H1 (cell line): ENCODE measurements at regions not wholly inside any gene's neighbourhood (a gene's known extent, or its start where the extent isn't known, plus 50 kb on each side); places are given as distances from the start of the nearest gene placed in this dataset.

Source experiments
- EZH2 ChIP-seq: fragments of 200-600 bp; sonication (generic); IDR thresholded peaks from 2 replicates; pipeline ENCODE4 v1.7.1; 2012; ENCODE audit warnings: low read depth, mild to moderate bottlenecking, moderate library complexity, low read length, inconsistent platforms; ENCODE audit not compliant: severe bottlenecking
- GTF2F1 ChIP-seq: IDR thresholded peaks from 2 replicates; pipeline ENCODE4 v1.6.1; 2012; ENCODE audit warnings: low read depth, low read length, improper control_type of control experiment, borderline replicate concordance
- HDAC6 ChIP-seq: IDR thresholded peaks from one replicate; pipeline ENCODE4 v1.7.1; 2012; ENCODE audit warnings: low read depth, mild to moderate bottlenecking, inconsistent platforms, low read length, moderate library complexity
- KDM5A ChIP-seq: fragments of 200-600 bp; IDR thresholded peaks from 2 replicates; pipeline ENCODE4 v1.7.1; 2012; ENCODE audit warnings: mild to moderate bottlenecking, low read length, inconsistent platforms, mixed read lengths
- MAFK ChIP-seq: IDR thresholded peaks from 2 replicates; pipeline ENCODE4 v1.6.1; 2012; ENCODE audit warnings: low read depth, mild to moderate bottlenecking, improper control_type of control experiment, low read length
- POLR2AphosphoS5 ChIP-seq: IDR thresholded peaks from 2 replicates; pipeline ENCODE4 v1.6.1; 2011; ENCODE audit warnings: low read depth, low read length
- RAD21 ChIP-seq, 2 experiments: IDR thresholded peaks in 1 of 2; conservative IDR thresholded peaks in 1 of 2; 2 replicates each; pipeline ENCODE4 v1.6.1; 2011; ENCODE audit warnings: low read depth in 2 of 2, low read length in 2 of 2, improper control_type of control experiment in 1 of 2, inconsistent platforms in 1 of 2, mild to moderate bottlenecking in 1 of 2, moderate library complexity in 1 of 2
- TCF12 ChIP-seq: IDR thresholded peaks from 2 replicates; pipeline ENCODE4 v1.6.1; 2011; ENCODE audit warnings: low read depth, mild to moderate bottlenecking, low read length
- TF ChIP-seq, protein P1 (sequence below): fragments of 300-600 bp; sonication (generic); IDR thresholded peaks from 2 replicates; pipeline ENCODE4 v1.7.1; 2012; ENCODE audit warnings: low read length, moderate library complexity, mild to moderate bottlenecking, inconsistent platforms; ENCODE audit not compliant: insufficient replicate concordance
- TF ChIP-seq, protein P2 (sequence below): IDR thresholded peaks from 2 replicates; pipeline ENCODE4 v1.6.1; 2012; ENCODE audit warnings: inconsistent platforms

DNA sequence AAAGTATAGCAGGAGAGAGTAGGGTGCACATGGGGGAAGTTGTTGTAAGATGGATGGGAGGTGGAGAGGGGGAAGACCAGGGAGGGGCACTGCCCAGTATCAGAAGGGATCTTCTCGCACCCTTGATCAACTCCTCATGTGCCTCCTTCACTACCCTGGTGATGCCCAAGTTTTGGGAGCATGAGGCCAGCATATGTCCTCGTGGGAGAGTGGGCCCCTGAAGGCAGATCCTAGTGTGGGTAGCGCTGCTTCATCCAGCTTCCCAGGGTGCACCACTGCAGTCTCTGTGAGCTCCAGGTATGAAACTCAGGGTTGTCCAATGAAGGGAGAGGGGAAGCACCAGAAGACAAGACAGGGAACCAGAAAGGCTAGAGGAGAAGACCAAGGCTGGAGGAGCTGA, 82.2 kb upstream of the FOXP4 start (continued):
- TF ChIP-seq, protein P1, sequence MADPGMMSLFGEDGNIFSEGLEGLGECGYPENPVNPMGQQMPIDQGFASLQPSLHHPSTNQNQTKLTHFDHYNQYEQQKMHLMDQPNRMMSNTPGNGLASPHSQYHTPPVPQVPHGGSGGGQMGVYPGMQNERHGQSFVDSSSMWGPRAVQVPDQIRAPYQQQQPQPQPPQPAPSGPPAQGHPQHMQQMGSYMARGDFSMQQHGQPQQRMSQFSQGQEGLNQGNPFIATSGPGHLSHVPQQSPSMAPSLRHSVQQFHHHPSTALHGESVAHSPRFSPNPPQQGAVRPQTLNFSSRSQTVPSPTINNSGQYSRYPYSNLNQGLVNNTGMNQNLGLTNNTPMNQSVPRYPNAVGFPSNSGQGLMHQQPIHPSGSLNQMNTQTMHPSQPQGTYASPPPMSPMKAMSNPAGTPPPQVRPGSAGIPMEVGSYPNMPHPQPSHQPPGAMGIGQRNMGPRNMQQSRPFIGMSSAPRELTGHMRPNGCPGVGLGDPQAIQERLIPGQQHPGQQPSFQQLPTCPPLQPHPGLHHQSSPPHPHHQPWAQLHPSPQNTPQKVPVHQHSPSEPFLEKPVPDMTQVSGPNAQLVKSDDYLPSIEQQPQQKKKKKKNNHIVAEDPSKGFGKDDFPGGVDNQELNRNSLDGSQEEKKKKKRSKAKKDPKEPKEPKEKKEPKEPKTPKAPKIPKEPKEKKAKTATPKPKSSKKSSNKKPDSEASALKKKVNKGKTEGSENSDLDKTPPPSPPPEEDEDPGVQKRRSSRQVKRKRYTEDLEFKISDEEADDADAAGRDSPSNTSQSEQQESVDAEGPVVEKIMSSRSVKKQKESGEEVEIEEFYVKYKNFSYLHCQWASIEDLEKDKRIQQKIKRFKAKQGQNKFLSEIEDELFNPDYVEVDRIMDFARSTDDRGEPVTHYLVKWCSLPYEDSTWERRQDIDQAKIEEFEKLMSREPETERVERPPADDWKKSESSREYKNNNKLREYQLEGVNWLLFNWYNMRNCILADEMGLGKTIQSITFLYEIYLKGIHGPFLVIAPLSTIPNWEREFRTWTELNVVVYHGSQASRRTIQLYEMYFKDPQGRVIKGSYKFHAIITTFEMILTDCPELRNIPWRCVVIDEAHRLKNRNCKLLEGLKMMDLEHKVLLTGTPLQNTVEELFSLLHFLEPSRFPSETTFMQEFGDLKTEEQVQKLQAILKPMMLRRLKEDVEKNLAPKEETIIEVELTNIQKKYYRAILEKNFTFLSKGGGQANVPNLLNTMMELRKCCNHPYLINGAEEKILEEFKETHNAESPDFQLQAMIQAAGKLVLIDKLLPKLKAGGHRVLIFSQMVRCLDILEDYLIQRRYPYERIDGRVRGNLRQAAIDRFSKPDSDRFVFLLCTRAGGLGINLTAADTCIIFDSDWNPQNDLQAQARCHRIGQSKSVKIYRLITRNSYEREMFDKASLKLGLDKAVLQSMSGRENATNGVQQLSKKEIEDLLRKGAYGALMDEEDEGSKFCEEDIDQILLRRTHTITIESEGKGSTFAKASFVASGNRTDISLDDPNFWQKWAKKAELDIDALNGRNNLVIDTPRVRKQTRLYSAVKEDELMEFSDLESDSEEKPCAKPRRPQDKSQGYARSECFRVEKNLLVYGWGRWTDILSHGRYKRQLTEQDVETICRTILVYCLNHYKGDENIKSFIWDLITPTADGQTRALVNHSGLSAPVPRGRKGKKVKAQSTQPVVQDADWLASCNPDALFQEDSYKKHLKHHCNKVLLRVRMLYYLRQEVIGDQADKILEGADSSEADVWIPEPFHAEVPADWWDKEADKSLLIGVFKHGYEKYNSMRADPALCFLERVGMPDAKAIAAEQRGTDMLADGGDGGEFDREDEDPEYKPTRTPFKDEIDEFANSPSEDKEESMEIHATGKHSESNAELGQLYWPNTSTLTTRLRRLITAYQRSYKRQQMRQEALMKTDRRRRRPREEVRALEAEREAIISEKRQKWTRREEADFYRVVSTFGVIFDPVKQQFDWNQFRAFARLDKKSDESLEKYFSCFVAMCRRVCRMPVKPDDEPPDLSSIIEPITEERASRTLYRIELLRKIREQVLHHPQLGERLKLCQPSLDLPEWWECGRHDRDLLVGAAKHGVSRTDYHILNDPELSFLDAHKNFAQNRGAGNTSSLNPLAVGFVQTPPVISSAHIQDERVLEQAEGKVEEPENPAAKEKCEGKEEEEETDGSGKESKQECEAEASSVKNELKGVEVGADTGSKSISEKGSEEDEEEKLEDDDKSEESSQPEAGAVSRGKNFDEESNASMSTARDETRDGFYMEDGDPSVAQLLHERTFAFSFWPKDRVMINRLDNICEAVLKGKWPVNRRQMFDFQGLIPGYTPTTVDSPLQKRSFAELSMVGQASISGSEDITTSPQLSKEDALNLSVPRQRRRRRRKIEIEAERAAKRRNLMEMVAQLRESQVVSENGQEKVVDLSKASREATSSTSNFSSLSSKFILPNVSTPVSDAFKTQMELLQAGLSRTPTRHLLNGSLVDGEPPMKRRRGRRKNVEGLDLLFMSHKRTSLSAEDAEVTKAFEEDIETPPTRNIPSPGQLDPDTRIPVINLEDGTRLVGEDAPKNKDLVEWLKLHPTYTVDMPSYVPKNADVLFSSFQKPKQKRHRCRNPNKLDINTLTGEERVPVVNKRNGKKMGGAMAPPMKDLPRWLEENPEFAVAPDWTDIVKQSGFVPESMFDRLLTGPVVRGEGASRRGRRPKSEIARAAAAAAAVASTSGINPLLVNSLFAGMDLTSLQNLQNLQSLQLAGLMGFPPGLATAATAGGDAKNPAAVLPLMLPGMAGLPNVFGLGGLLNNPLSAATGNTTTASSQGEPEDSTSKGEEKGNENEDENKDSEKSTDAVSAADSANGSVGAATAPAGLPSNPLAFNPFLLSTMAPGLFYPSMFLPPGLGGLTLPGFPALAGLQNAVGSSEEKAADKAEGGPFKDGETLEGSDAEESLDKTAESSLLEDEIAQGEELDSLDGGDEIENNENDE: no peak
- TF ChIP-seq, protein P2, sequence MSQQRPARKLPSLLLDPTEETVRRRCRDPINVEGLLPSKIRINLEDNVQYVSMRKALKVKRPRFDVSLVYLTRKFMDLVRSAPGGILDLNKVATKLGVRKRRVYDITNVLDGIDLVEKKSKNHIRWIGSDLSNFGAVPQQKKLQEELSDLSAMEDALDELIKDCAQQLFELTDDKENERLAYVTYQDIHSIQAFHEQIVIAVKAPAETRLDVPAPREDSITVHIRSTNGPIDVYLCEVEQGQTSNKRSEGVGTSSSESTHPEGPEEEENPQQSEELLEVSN: no peak
- TF ChIP-seq KDM5A (no peak), POLR2AphosphoS5 (no peak), RAD21 (IDR thresholded peaks at IDR 0.05 in 1 of 2, conservative IDR thresholded peaks at IDR 0.05 in 1 of 2; ENCODE audit: low read depth in 2 of 2, low read length in 2 of 2) (no peak), TCF12 (no peak), EZH2 (no peak), MAFK (no peak), GTF2F1 (no peak), HDAC6 (no peak)
